ENCODE measurements at regions not wholly inside any gene's neighbourhood (a gene's known extent, or its start where the extent isn't known, plus 50 kb on each side); places are given as distances from the start of the nearest gene placed in this dataset.

- no peaks in the 10 kb centered on the region for H3K9me3 ChIP-seq (ENCODE audit: insufficient read depth, low read length)
Observed at GRCh38 chr6:77180326-77180725, 283.0 kb downstream of the HTR1B start.

GRCh38 chr6:77178821-77179220 is 284.5 kb downstream of the HTR1B start:
- Histone ChIP-seq H3K4me3 (ENCODE audit: low read length) (no peak overlapping the region), H3K79me2 (ENCODE audit: low read length) (no peaks in the 10 kb centered on the region), H4K20me1 (ENCODE audit: insufficient read depth, low read length) (no peaks in the 10 kb centered on the region), H2AFZ (ENCODE audit: low read depth, low read length) (no peak overlapping the region), H3K4me2 (ENCODE audit: low read length) (no peak overlapping the region), H3K27me3 (ENCODE audit: low read depth, low read length) (no peaks in the 10 kb centered on the region), H3K27ac (ENCODE audit: low read length) (no peak overlapping the region), H3K4me1 (ENCODE audit: low read length) (peaks cover 5% of the 10 kb centered on the region; the same call in 1 of the 2 replicates), H3K9ac (ENCODE audit: low read length) (no peak overlapping the region), H3K9me3 (ENCODE audit: insufficient read depth, low read length) (no peaks in the 10 kb centered on the region), H3K36me3 (replicated peaks; ENCODE audit: low read depth, low read length) (no peaks in the 10 kb centered on the region)
- no peak for TF ChIP-seq EZH2phosphoT487 (IDR thresholded peaks at IDR 0.05; ENCODE audit: low read depth)
- TF ChIP-seq CTCF (IDR thresholded peaks at IDR 0.05; ENCODE audit: low read depth, low read length): no peak

More at GRCh38 chr6:77180326-77180725, 283.0 kb downstream of the HTR1B start:
- Histone ChIP-seq H3K27ac (ENCODE audit: low read length) (no peak overlapping the region), H3K36me3 (replicated peaks; ENCODE audit: low read depth, low read length) (no peaks in the 10 kb centered on the region), H2AFZ (ENCODE audit: low read depth, low read length) (no peak overlapping the region), H3K4me2 (ENCODE audit: low read length) (no peak overlapping the region), H3K4me1 (ENCODE audit: low read length) (peaks cover 5% of the 10 kb centered on the region; the same call in 1 of the 2 replicates), H3K79me2 (ENCODE audit: low read length) (no peaks in the 10 kb centered on the region), H4K20me1 (ENCODE audit: insufficient read depth, low read length) (no peaks in the 10 kb centered on the region), H3K4me3 (ENCODE audit: low read length) (no peak overlapping the region), H3K9ac (ENCODE audit: low read length) (no peak overlapping the region), H3K27me3 (ENCODE audit: low read depth, low read length) (no peaks in the 10 kb centered on the region)
- TF ChIP-seq CTCF (IDR thresholded peaks at IDR 0.05; ENCODE audit: low read depth, low read length) (no peak), EZH2phosphoT487 (IDR thresholded peaks at IDR 0.05; ENCODE audit: low read depth) (no peak)

- TF ChIP-seq EZH2phosphoT487 (IDR thresholded peaks at IDR 0.05; ENCODE audit: low read depth): no peak
- no peak for TF ChIP-seq CTCF (IDR thresholded peaks at IDR 0.05; ENCODE audit: low read depth, low read length)
- no peak overlapping the region for H3K4me3 ChIP-seq (ENCODE audit: low read length)
- H3K27ac ChIP-seq (ENCODE audit: low read length): no peak overlapping the region
- no peak overlapping the region for H2AFZ ChIP-seq (ENCODE audit: low read depth, low read length)
- H3K9me3 ChIP-seq (ENCODE audit: insufficient read depth, low read length): no peaks in the 10 kb centered on the region
- no peak overlapping the region for H3K4me2 ChIP-seq (ENCODE audit: low read length)
- no peaks in the 10 kb centered on the region for H3K27me3 ChIP-seq (ENCODE audit: low read depth, low read length)
- no peaks in the 10 kb centered on the region for H4K20me1 ChIP-seq (ENCODE audit: insufficient read depth, low read length)
- H3K9ac ChIP-seq (ENCODE audit: low read length): no peak overlapping the region
- no peaks in the 10 kb centered on the region for H3K79me2 ChIP-seq (ENCODE audit: low read length)
- H3K4me1 ChIP-seq (ENCODE audit: low read length): no peaks in the 10 kb centered on the region
- no peaks in the 10 kb centered on the region for H3K36me3 ChIP-seq (replicated peaks; ENCODE audit: low read depth, low read length)
Observed at GRCh38 chr6:77177470-77177869, 285.8 kb downstream of the HTR1B start.

- Histone ChIP-seq H3K27ac (ENCODE audit: low read length) (no peak overlapping the region), H3K4me2 (ENCODE audit: low read length) (no peak overlapping the region), H3K9ac (ENCODE audit: low read length) (no peak overlapping the region), H3K4me1 (ENCODE audit: low read length) (no peaks in the 10 kb centered on the region), H3K36me3 (replicated peaks; ENCODE audit: low read depth, low read length) (no peaks in the 10 kb centered on the region), H3K79me2 (ENCODE audit: low read length) (no peaks in the 10 kb centered on the region), H3K9me3 (ENCODE audit: insufficient read depth, low read length) (no peaks in the 10 kb centered on the region), H2AFZ (ENCODE audit: low read depth, low read length) (no peak overlapping the region), H3K27me3 (ENCODE audit: low read depth, low read length) (no peaks in the 10 kb centered on the region), H4K20me1 (ENCODE audit: insufficient read depth, low read length) (no peaks in the 10 kb centered on the region), H3K4me3 (ENCODE audit: low read length) (no peak overlapping the region)
- peak; percentile 12; the same call in 1 of the 2 replicates for TF ChIP-seq CTCF (IDR thresholded peaks at IDR 0.05; ENCODE audit: low read depth, low read length)
- TF ChIP-seq EZH2phosphoT487 (IDR thresholded peaks at IDR 0.05; ENCODE audit: low read depth): no peak
Observed at GRCh38 chr6:77173472-77174074, 289.7 kb downstream of the HTR1B start.

All from OCI-LY3 (cell line).